WTC11 (cell line): ENCODE measurements at regions not wholly inside any gene's neighbourhood (a gene's known extent, or its start where the extent isn't known, plus 50 kb on each side); places are given as distances from the start of the nearest gene placed in this dataset.

Source experiments
- ATAC-seq: fragments of 200-7000 bp; cut with Tn5 transposase; 2 replicates; pipeline ENCODE4 v1.10.0; 2021; ENCODE audit warnings: mild to moderate bottlenecking, moderate library complexity
- CTCF ChIA-PET: fragments of 300-600 bp; sonication (Branson Sonifier 250); formaldehyde crosslinking; loops from one replicate; lab custom pipeline; 2021; ENCODE audit warnings: antibody characterized with exemption; lab: Charles Lee
- POLR2A ChIA-PET: fragments of 350-600 bp; sonication (Branson Sonifier 250); formaldehyde crosslinking; loops from one replicate; lab custom pipeline; 2021; ENCODE audit warnings: antibody characterized with exemption; lab: Charles Lee
- DNase-seq: peaks from one replicate; pipeline ENCODE4 v3.0.0; 2021; ENCODE audit warnings: low spot score
- H3K27ac Mint-ChIP-seq: 2 replicates; pipeline ENCODE4 v1.8.0; 2021; ENCODE audit warnings: mixed read lengths
- H3K27me3 Mint-ChIP-seq: 2 replicates; pipeline ENCODE4 v1.8.0; 2021; ENCODE audit warnings: low read depth, mild to moderate bottlenecking, moderate library complexity, mixed read lengths
- H3K36me3 Mint-ChIP-seq: 2 replicates; pipeline ENCODE4 v1.8.0; 2021; ENCODE audit warnings: mixed read lengths
- H3K4me1 Mint-ChIP-seq: 2 replicates; pipeline ENCODE4 v1.8.0; 2022; ENCODE audit warnings: mixed read lengths
- H3K4me3 Mint-ChIP-seq: 2 replicates; pipeline ENCODE4 v1.8.0; 2021; ENCODE audit warnings: mild to moderate bottlenecking, moderate library complexity, mixed read lengths
- H3K9me3 Mint-ChIP-seq: 2 replicates; pipeline ENCODE4 v1.8.0; 2021; ENCODE audit warnings: mixed read lengths
- ATF2 ChIP-seq: sonication (generic); formaldehyde crosslinking; IDR thresholded peaks from 2 replicates; pipeline ENCODE4 v1.8.1; 2022; ENCODE audit warnings: low read depth, missing genetic modification reagents, borderline replicate concordance
- ERG ChIP-seq: fragments of 250-450 bp; sonication (Bioruptor Pico); IDR thresholded peaks from 2 replicates; pipeline ENCODE4 v1.8.0; 2021; ENCODE audit warnings: mild to moderate bottlenecking
- ESRRA ChIP-seq: sonication (generic); formaldehyde crosslinking; IDR thresholded peaks from 2 replicates; pipeline ENCODE4 v1.8.1; 2022; ENCODE audit warnings: mild to moderate bottlenecking, missing genetic modification reagents, borderline replicate concordance
- FOXP4 ChIP-seq: sonication (generic); formaldehyde crosslinking; IDR thresholded peaks from 2 replicates; pipeline ENCODE4 v1.8.0; 2022; ENCODE audit warnings: mild to moderate bottlenecking, missing genetic modification reagents
- GTF2I ChIP-seq: fragments of 250-450 bp; sonication (Bioruptor Pico); conservative IDR thresholded peaks from 2 replicates; pipeline ENCODE4 v1.4.0; 2021; ENCODE audit warnings: mild to moderate bottlenecking
- IRF1 ChIP-seq: sonication (generic); formaldehyde crosslinking; IDR thresholded peaks from 2 replicates; pipeline ENCODE4 v1.8.0; 2023; ENCODE audit warnings: missing genetic modification reagents
- JUN ChIP-seq: sonication (generic); formaldehyde crosslinking; IDR thresholded peaks from 2 replicates; pipeline ENCODE4 v1.8.0; 2023; ENCODE audit warnings: mild to moderate bottlenecking, missing genetic modification reagents
- KAT7 ChIP-seq: sonication (generic); formaldehyde crosslinking; IDR thresholded peaks from 2 replicates; pipeline ENCODE4 v1.8.1; 2023; ENCODE audit warnings: missing genetic modification reagents, mild to moderate bottlenecking, borderline replicate concordance
- NFATC4 ChIP-seq: fragments of 250-450 bp; sonication (Bioruptor Pico); IDR thresholded peaks from 2 replicates; pipeline ENCODE4 v1.9.0; 2021; ENCODE audit warnings: mild to moderate bottlenecking
- NFE2L1 ChIP-seq: sonication (generic); formaldehyde crosslinking; IDR thresholded peaks from 2 replicates; pipeline ENCODE4 v1.8.1; 2023; ENCODE audit warnings: missing genetic modification reagents
- NR2C2 ChIP-seq: sonication (generic); formaldehyde crosslinking; IDR thresholded peaks from 2 replicates; pipeline ENCODE4 v1.8.0; 2022; ENCODE audit warnings: mild to moderate bottlenecking, missing genetic modification reagents
- RELA ChIP-seq: sonication (generic); formaldehyde crosslinking; IDR thresholded peaks from 2 replicates; pipeline ENCODE4 v1.8.1; 2022; ENCODE audit warnings: missing genetic modification reagents, mild to moderate bottlenecking, borderline replicate concordance
- SMAD3 ChIP-seq: sonication (generic); formaldehyde crosslinking; IDR thresholded peaks from 2 replicates; pipeline ENCODE4 v1.8.0; 2022; ENCODE audit warnings: missing genetic modification reagents, mild to moderate bottlenecking, borderline replicate concordance
- SOX15 ChIP-seq: fragments of 250-450 bp; sonication (Bioruptor Pico); IDR thresholded peaks from 2 replicates; pipeline ENCODE4 v1.9.0; 2021; ENCODE audit warnings: mild to moderate bottlenecking
- USF2 ChIP-seq: sonication (generic); formaldehyde crosslinking; IDR thresholded peaks from 2 replicates; pipeline ENCODE4 v1.8.1; 2023; ENCODE audit warnings: mild to moderate bottlenecking, missing genetic modification reagents, moderate library complexity
- ZNF219 ChIP-seq: sonication (generic); formaldehyde crosslinking; IDR thresholded peaks from 2 replicates; pipeline ENCODE4 v1.8.0; 2023; ENCODE audit warnings: missing genetic modification reagents, mild to moderate bottlenecking, borderline replicate concordance
- ZNF281 ChIP-seq: sonication (generic); formaldehyde crosslinking; IDR thresholded peaks from 2 replicates; pipeline ENCODE4 v1.8.0; 2023; ENCODE audit warnings: mild to moderate bottlenecking, missing genetic modification reagents
- ZNF416 ChIP-seq: fragments of 250-450 bp; sonication (Bioruptor Pico); IDR thresholded peaks from 2 replicates; pipeline ENCODE4 v1.9.0; 2021; ENCODE audit warnings: mild to moderate bottlenecking, inconsistent platforms
- ZNF512 ChIP-seq: sonication (generic); formaldehyde crosslinking; IDR thresholded peaks from 2 replicates; pipeline ENCODE4 v1.8.1; 2022; ENCODE audit warnings: missing genetic modification reagents, borderline replicate concordance
- ZNF671 ChIP-seq: fragments of 250-450 bp; sonication (Bioruptor Pico); IDR thresholded peaks from 2 replicates; pipeline ENCODE4 v1.8.0; 2021; ENCODE audit warnings: mild to moderate bottlenecking

GRCh38 chr4:120508036-120508435, 414.5 kb downstream of the PRDM5 start:
- Mint-ChIP-seq H3K4me3 (no peak overlapping the region), H3K36me3 (peaks cover 15% of the 10 kb centered on the region), H3K27ac (no peak overlapping the region), H3K4me1 (peaks cover 12% of the 10 kb centered on the region), H3K27me3 (no peaks in the 10 kb centered on the region; the same call in 1 of the 2 replicates), H3K9me3 (peaks cover 32% of the 10 kb centered on the region)
- ChIA-PET CTCF (no interaction called here), POLR2A (no interaction called here)
- peak; percentile 21; the same call in 1 of the 2 replicates for TF ChIP-seq USF2
- TF ChIP-seq SOX15 = no peak
- no peak for TF ChIP-seq ZNF219 (CRISPR knock-in tag)
- ATAC-seq (no peak), DNase-seq (no peak)

GRCh38 chr4:120506536-120506935, 416.0 kb downstream of the PRDM5 start:
- no peak overlapping the region for H3K4me3 Mint-ChIP-seq
- H3K27me3 Mint-ChIP-seq = no peaks in the 10 kb centered on the region; the same call in 1 of the 2 replicates
- DNase-seq = no peak
- H3K4me1 Mint-ChIP-seq = peaks cover 12% of the 10 kb centered on the region
- peaks cover 37% of the 10 kb centered on the region for H3K9me3 Mint-ChIP-seq
- CTCF ChIA-PET = interaction anchor here (1.1 kb wide), 1 partner anchor 18 kb away, joined by 3 read pairs; no protein-coding TSS in a partner anchor
- no peak overlapping the region for H3K27ac Mint-ChIP-seq
- peaks cover 21% of the 10 kb centered on the region for H3K36me3 Mint-ChIP-seq
- POLR2A ChIA-PET = no interaction called here
- ATAC-seq = no peak
- TF ChIP-seq JUN = no peak
- TF ChIP-seq NR2C2 (CRISPR knock-in tag) = no peak
- TF ChIP-seq ESRRA = no peak
- TF ChIP-seq IRF1 (CRISPR knock-in tag) = no peak
- TF ChIP-seq NFATC4 (CRISPR knock-in tag) = no peak
- no peak for TF ChIP-seq ZNF512 (CRISPR knock-in tag)
- TF ChIP-seq SMAD3 (CRISPR knock-in tag) = no peak
- TF ChIP-seq ZNF281 (CRISPR knock-in tag) = no peak
- TF ChIP-seq ZNF416 (CRISPR knock-in tag) = no peak
- no peak for TF ChIP-seq NFE2L1 (CRISPR knock-in tag)
- TF ChIP-seq KAT7 = no peak
- TF ChIP-seq RELA (CRISPR knock-in tag) = no peak
- no peak for TF ChIP-seq ZNF671 (CRISPR knock-in tag)
- TF ChIP-seq, all 79 proteins: peak for 0

GRCh38 chr4:120498678-120499077, 423.8 kb downstream of the PRDM5 start:
- Mint-ChIP-seq H3K27me3 (no peaks in the 10 kb centered on the region), H3K4me1 (no peaks in the 10 kb centered on the region), H3K9me3 (peaks cover 29% of the 10 kb centered on the region), H3K4me3 (no peak overlapping the region), H3K27ac (no peak overlapping the region; the same call in 1 of the 2 replicates), H3K36me3 (peaks cover 10% of the 10 kb centered on the region)
- ATAC-seq = no peak
- POLR2A ChIA-PET = no interaction called here
- CTCF ChIA-PET = no interaction called here
- no peak for DNase-seq
- TF ChIP-seq FOXP4 (CRISPR knock-in tag) (no peak), ATF2 (CRISPR knock-in tag) (no peak), ERG (CRISPR knock-in tag) (no peak), GTF2I (no peak)
